Mesothelial cell of epicardium (in vitro differentiated cells): ENCODE measurements at regions not wholly inside any gene's neighbourhood (a gene's known extent, or its start where the extent isn't known, plus 50 kb on each side); places are given as distances from the start of the nearest gene placed in this dataset.

Source experiments
- DNase-seq, 2 experiments: peaks; one replicate each; pipeline ENCODE4 v3.0.0; 2021; ENCODE audit warnings: low spot score in 2 of 2; ENCODE audit not compliant: unreplicated experiment in 2 of 2
- H3K27ac Mint-ChIP-seq: 2 replicates; pipeline ENCODE4 v1.8.0; 2021; ENCODE audit warnings: mixed read lengths
- H3K27me3 Mint-ChIP-seq: 2 replicates; pipeline ENCODE4 v1.8.0; 2021; ENCODE audit warnings: low read depth, mixed read lengths
- H3K36me3 Mint-ChIP-seq: 2 replicates; pipeline ENCODE4 v1.8.0; 2021; ENCODE audit warnings: mixed read lengths
- H3K4me1 Mint-ChIP-seq: 2 replicates; pipeline ENCODE4 v1.8.0; 2021; ENCODE audit warnings: mixed read lengths
- H3K4me3 Mint-ChIP-seq: 2 replicates; pipeline ENCODE4 v1.8.0; 2021; ENCODE audit warnings: mild to moderate bottlenecking, moderate library complexity, mixed read lengths
- H3K9me3 Mint-ChIP-seq: 2 replicates; pipeline ENCODE4 v1.8.0; 2021; ENCODE audit warnings: mixed read lengths
- TF ChIP-seq, protein P1 (sequence below): fragments of 200-600 bp; sonication (generic); IDR thresholded peaks from one replicate; pipeline ENCODE4 v1.5.0; 2021; ENCODE audit warnings: antibody characterized with exemption; ENCODE audit not compliant: unreplicated experiment

DNA sequence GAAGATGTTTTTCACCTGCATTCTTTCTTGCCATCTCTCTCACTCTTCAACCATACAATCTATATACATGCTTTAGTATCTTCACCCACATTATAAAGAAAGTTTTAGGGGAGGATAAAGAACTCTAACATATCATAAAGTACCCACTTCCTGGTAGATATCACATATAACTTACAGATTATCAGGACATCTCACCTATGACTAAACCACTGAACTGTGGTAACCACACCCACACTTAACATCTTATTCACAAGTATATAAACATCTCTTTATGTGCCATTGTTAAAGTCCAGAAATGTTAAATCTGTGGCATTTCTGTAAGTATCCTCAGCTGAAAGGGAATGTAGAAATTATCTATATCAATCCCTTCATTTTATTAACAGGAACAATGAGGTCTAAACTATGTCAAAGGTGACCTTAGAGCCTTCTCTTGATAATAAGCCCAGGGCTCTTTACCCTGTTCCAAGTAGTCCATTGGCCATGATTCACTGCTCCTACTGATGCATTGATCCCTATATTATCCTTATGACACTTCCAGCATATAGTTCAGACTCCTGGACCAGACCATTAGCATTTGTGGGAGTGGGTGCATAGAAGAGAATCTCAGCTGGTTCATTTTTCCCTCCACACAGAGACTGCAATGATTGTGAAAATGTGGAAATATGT is 182.4 kb downstream of the SUCLG1 start:
- TF ChIP-seq, protein P1, sequence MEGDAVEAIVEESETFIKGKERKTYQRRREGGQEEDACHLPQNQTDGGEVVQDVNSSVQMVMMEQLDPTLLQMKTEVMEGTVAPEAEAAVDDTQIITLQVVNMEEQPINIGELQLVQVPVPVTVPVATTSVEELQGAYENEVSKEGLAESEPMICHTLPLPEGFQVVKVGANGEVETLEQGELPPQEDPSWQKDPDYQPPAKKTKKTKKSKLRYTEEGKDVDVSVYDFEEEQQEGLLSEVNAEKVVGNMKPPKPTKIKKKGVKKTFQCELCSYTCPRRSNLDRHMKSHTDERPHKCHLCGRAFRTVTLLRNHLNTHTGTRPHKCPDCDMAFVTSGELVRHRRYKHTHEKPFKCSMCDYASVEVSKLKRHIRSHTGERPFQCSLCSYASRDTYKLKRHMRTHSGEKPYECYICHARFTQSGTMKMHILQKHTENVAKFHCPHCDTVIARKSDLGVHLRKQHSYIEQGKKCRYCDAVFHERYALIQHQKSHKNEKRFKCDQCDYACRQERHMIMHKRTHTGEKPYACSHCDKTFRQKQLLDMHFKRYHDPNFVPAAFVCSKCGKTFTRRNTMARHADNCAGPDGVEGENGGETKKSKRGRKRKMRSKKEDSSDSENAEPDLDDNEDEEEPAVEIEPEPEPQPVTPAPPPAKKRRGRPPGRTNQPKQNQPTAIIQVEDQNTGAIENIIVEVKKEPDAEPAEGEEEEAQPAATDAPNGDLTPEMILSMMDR, result no peak
- H3K4me3 Mint-ChIP-seq, result no peak overlapping the region
- no peaks in the 10 kb centered on the region for H3K36me3 Mint-ChIP-seq
- no peak overlapping the region for H3K27ac Mint-ChIP-seq
- no peaks in the 10 kb centered on the region for H3K4me1 Mint-ChIP-seq
- no peak for DNase-seq
- no peaks in the 10 kb centered on the region for H3K9me3 Mint-ChIP-seq
- H3K27me3 Mint-ChIP-seq, result peaks cover 10% of the 10 kb centered on the region

DNA sequence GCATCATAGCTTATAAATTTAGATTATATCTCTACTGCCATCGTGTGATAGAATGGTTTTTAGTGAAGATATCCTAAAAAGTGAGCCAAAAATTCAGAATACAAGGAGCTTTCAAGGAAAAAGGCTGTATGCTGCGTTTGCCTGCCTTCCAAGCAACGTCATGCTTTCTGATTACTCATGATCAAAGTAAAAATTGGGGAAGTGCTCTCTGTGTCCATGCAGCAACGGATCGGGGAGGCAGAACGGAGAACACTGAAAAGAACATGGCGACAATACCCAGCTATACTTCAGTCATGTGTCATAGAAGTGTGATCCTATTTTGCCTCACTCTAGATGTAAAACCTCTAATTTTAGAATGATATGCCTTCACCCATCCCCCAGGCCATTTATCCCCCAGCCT is 185.7 kb downstream of the SUCLG1 start:
- Mint-ChIP-seq H3K4me3 (no peak overlapping the region), H3K27me3 (peaks cover 19% of the 10 kb centered on the region), H3K36me3 (no peaks in the 10 kb centered on the region), H3K27ac (no peak overlapping the region), H3K9me3 (no peaks in the 10 kb centered on the region), H3K4me1 (no peaks in the 10 kb centered on the region)
- TF ChIP-seq, protein P1, result no peak
- DNase-seq, result no peak

DNA sequence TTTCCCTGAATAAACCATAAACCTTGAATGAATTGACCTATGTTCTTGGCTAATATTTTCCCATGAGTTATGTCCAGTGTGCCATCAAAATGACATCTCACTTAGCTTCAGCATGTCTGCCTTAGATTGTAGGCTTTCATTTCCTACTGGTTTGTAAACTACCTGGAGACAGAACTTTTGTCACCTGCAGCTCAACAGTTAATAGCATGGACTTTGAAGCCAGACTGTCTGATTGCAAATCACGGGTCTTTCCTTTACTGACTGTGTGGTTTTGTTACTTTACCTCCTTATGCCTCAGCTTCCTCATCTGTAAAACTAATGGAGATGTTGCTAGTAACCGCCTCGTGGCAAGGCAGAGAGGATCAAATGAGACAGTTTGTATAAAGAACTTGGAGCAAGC is 187.1 kb downstream of the SUCLG1 start:
- Mint-ChIP-seq H3K4me1 (no peaks in the 10 kb centered on the region), H3K4me3 (no peak overlapping the region), H3K36me3 (no peaks in the 10 kb centered on the region), H3K27me3 (peaks cover 19% of the 10 kb centered on the region), H3K27ac (no peak overlapping the region), H3K9me3 (peaks cover 5% of the 10 kb centered on the region)
- TF ChIP-seq, protein P1, result no peak
- no peak for DNase-seq

DNA sequence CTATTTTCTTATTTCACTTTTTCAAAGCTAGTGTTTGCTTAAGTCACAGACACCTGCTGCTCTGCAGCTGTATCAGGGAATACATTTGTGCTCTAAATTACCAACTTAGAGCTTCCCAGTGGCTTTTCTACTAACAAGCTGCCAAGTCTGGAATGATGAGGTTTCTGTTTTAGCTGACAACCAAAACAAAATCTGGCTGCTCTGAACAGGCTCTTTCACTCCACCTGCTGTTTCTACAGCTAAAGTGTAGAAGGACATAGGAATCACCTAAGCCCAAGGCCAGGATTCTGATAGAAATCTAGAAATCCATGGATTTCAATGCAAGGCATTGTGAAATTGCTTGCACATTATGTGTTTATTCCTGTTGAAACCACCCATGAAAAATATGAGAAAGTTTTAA is 201.2 kb downstream of the SUCLG1 start:
- Mint-ChIP-seq H3K9me3 (peaks cover 19% of the 10 kb centered on the region), H3K36me3 (peaks cover 4% of the 10 kb centered on the region), H3K27me3 (no peaks in the 10 kb centered on the region)

DNA sequence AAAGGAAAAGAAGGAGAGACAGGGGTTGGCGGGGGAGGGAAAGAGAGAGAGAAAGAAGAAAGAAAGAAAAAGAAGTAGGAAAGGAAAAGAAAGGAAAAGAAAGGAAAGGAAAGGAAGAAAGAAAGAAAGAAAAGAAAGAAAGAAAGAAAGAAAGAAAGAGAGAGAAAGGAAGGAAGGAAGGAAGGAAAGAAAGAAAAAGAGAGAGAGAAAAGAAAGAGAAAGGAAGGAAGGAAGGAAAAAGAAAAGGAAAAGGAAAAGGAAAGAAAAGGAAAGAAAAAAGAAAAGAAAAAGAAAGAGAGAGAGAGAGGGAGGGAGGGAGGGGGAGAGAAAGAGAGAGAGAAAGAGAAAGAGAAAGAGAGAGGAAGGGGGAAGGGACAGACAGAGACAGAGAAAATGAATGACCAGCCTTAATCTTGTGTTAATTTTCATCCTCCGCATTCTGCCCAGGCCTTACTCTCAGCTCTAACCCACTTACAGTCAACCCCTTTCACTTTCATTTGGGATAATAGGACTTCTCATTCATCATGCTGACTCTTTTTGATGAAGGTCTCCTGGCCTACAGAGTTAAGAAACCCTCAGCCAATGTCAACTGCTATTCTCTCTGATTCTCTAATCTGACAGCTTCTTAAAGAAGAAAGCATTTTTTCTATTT is 207.3 kb downstream of the SUCLG1 start:
- no peak for DNase-seq
- no peak overlapping the region for H3K4me3 Mint-ChIP-seq
- peaks cover 33% of the 10 kb centered on the region for H3K9me3 Mint-ChIP-seq
- H3K27ac Mint-ChIP-seq, result no peak overlapping the region
- peaks cover 11% of the 10 kb centered on the region for H3K4me1 Mint-ChIP-seq
- TF ChIP-seq, protein P1, result no peak
- H3K27me3 Mint-ChIP-seq, result peaks cover 4% of the 10 kb centered on the region
- H3K36me3 Mint-ChIP-seq, result peaks cover 8% of the 10 kb centered on the region

More for the DNA sequence above, 201.2 kb downstream of the SUCLG1 start:
- H3K4me1 Mint-ChIP-seq, result peaks cover 7% of the 10 kb centered on the region
- no peak overlapping the region for H3K27ac Mint-ChIP-seq
- DNase-seq, result no peak
- TF ChIP-seq, protein P1, result no peak
- H3K4me3 Mint-ChIP-seq, result no peak overlapping the region
